ENCODE measurements at regions not wholly inside any gene's neighbourhood (a gene's known extent, or its start where the extent isn't known, plus 50 kb on each side); places are given as distances from the start of the nearest gene placed in this dataset.

GRCh38 chr1:56194701-56195300 lies 384.6 kb downstream of the PLPP3 start:
- intact Hi-C loops (cut with DNase I), result no loop called here

DNA sequence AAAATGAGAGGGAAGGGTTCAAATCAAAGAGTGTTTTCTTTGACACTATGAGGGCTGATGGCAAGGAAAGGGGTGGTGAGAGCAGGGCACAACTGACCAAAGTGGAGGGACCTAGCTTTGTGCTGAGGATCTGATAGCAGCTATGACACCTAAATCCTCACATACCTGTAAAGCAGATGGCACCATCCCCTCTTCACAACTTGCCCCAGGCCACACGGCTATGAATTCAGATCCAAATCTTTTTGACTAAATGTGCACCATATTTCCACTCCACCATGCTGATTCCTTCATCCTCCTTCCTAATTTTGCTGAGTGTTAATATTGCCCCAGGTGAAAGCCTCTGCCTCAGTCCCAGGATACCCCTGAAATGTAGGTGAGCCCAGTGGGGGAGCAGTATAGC lies 385.7 kb downstream of the PLPP3 start:
- no peaks in the 10 kb centered on the region for H3K36me3 ChIP-seq
- no peaks in the 10 kb centered on the region for H3K27me3 ChIP-seq (replicated peaks; ENCODE audit: insufficient read depth)
- intact Hi-C loops (cut with DNase I), result no loop called here
- no peaks in the 10 kb centered on the region for H3K4me1 ChIP-seq (replicated peaks)
- no peak for DNase-seq (ENCODE audit: low spot score)
- no peaks in the 10 kb centered on the region for H3K9me3 ChIP-seq
- no peak for TF ChIP-seq POLR2A (IDR thresholded peaks at IDR 0.05)
- TF ChIP-seq, protein P1, sequence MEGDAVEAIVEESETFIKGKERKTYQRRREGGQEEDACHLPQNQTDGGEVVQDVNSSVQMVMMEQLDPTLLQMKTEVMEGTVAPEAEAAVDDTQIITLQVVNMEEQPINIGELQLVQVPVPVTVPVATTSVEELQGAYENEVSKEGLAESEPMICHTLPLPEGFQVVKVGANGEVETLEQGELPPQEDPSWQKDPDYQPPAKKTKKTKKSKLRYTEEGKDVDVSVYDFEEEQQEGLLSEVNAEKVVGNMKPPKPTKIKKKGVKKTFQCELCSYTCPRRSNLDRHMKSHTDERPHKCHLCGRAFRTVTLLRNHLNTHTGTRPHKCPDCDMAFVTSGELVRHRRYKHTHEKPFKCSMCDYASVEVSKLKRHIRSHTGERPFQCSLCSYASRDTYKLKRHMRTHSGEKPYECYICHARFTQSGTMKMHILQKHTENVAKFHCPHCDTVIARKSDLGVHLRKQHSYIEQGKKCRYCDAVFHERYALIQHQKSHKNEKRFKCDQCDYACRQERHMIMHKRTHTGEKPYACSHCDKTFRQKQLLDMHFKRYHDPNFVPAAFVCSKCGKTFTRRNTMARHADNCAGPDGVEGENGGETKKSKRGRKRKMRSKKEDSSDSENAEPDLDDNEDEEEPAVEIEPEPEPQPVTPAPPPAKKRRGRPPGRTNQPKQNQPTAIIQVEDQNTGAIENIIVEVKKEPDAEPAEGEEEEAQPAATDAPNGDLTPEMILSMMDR (IDR thresholded peaks at IDR 0.05), result no peak
- no peak for TF ChIP-seq POLR2AphosphoS5 (IDR thresholded peaks at IDR 0.05)
- H3K4me3 ChIP-seq, result no peak overlapping the region
- H3K27ac ChIP-seq, result no peak overlapping the region
- WGBS, result 95% methylated on average over 1 of the region's 1 CpG

More at GRCh38 chr1:56194701-56195300, 384.6 kb downstream of the PLPP3 start:
- H3K4me3 ChIP-seq, result no peak overlapping the region
- no peaks in the 10 kb centered on the region for H3K4me1 ChIP-seq (replicated peaks)
- 85% methylated on average over 1 of the region's 1 CpG for WGBS
- TF ChIP-seq POLR2AphosphoS5 (IDR thresholded peaks at IDR 0.05), result no peak
- TF ChIP-seq POLR2A (IDR thresholded peaks at IDR 0.05), result no peak
- TF ChIP-seq, protein P1 (IDR thresholded peaks at IDR 0.05), result no peak
- H3K27me3 ChIP-seq (replicated peaks; ENCODE audit: insufficient read depth), result no peaks in the 10 kb centered on the region
- no peak overlapping the region for H3K27ac ChIP-seq
- DNase-seq (ENCODE audit: low spot score), result no peak
- H3K36me3 ChIP-seq, result no peaks in the 10 kb centered on the region
- no peaks in the 10 kb centered on the region for H3K9me3 ChIP-seq

GRCh38 chr1:56191369-56191768 lies 388.0 kb downstream of the PLPP3 start:
- no peaks in the 10 kb centered on the region for H3K9me3 ChIP-seq
- no peaks in the 10 kb centered on the region for H3K36me3 ChIP-seq
- DNase-seq (ENCODE audit: low spot score), result no peak
- intact Hi-C loops (cut with DNase I), result no loop called here
- no peak overlapping the region for H3K4me3 ChIP-seq
- no peaks in the 10 kb centered on the region for H3K27me3 ChIP-seq (replicated peaks; ENCODE audit: insufficient read depth)
- H3K4me1 ChIP-seq (replicated peaks), result no peaks in the 10 kb centered on the region
- WGBS, result 51% methylated on average over 4 of the region's 4 CpGs
- H3K27ac ChIP-seq, result no peak overlapping the region
- TF ChIP-seq, protein P1 (IDR thresholded peaks at IDR 0.05), result no peak
- TF ChIP-seq POLR2A (IDR thresholded peaks at IDR 0.05) (no peak), POLR2AphosphoS5 (IDR thresholded peaks at IDR 0.05) (no peak)

- intact Hi-C loops (cut with DNase I), result no loop called here
- Histone ChIP-seq H3K4me3 (no peak overlapping the region), H3K27ac (no peak overlapping the region), H3K9me3 (no peaks in the 10 kb centered on the region), H3K27me3 (replicated peaks; ENCODE audit: insufficient read depth) (no peaks in the 10 kb centered on the region), H3K36me3 (no peaks in the 10 kb centered on the region), H3K4me1 (replicated peaks) (no peaks in the 10 kb centered on the region)
- TF ChIP-seq, protein P1 (IDR thresholded peaks at IDR 0.05), result no peak
- TF ChIP-seq POLR2A (IDR thresholded peaks at IDR 0.05), result no peak
- no peak for TF ChIP-seq POLR2AphosphoS5 (IDR thresholded peaks at IDR 0.05)
- DNase-seq (ENCODE audit: low spot score), result no peak
- 85% methylated on average over 7 of the region's 7 CpGs for WGBS
These were observed 388.5 kb downstream of the PLPP3 start for GRCh38 chr1:56190806-56191365.

Measured in prostate gland (tissue), 2 donors.